Fibroblast of mammary gland (primary cell): ENCODE measurements at regions not wholly inside any gene's neighbourhood (a gene's known extent, or its start where the extent isn't known, plus 50 kb on each side); places are given as distances from the start of the nearest gene placed in this dataset.

Source experiments
- DNase-seq: peaks from one replicate; pipeline ENCODE4 v3.0.0-alpha.2; 2010; ENCODE audit warnings: low read depth
- H3K4me3 ChIP-seq: 2 replicates; pipeline ENCODE4 v1.5.1; 2011; ENCODE audit warnings: low read depth, mild to moderate bottlenecking, low read length, moderate library complexity; ENCODE audit not compliant: control insufficient read depth
- CTCF ChIP-seq: conservative IDR thresholded peaks from 2 replicates; pipeline ENCODE4 v1.5.1; 2011; ENCODE audit warnings: low read depth, low read length, inconsistent platforms; ENCODE audit not compliant: control insufficient read depth, insufficient read depth

- no peak overlapping the region for H3K4me3 ChIP-seq
- no peak for TF ChIP-seq CTCF
- DNase-seq: no peak
These were observed 57.9 kb upstream of the CCDC91 start for GRCh38 chr12:28132398-28132797.

GRCh38 chr12:28135801-28136439 lies 54.3 kb upstream of the CCDC91 start:
- no peak for TF ChIP-seq CTCF
- DNase-seq: no peak
- H3K4me3 ChIP-seq: no peak overlapping the region

DNA sequence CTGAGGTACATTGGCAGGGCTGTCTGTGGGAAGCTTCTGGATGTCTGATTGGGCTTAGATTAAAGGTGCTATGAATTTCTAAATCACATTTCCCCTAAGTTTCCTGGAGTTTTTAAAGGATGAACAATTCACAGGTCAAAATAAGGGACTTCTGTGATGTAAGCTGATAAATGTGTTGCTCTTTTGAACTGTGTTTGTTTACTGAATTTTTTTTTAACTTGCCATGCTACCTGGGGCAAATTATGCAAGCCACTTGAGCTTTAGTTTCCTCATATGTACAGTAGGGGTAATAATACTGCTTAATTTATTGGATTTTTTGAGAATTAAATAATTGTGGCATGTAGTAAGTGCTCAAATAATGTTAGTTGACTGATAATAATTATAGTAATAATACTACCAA lies 52.8 kb upstream of the CCDC91 start:
- TF ChIP-seq CTCF: no peak
- H3K4me3 ChIP-seq: no peak overlapping the region
- no peak for DNase-seq

- DNase-seq: no peak
- no peak overlapping the region for H3K4me3 ChIP-seq
- TF ChIP-seq CTCF: no peak
These were observed 49.9 kb upstream of the CCDC91 start for GRCh38 chr12:28140404-28140803.
